ENCODE measurements at regions not wholly inside any gene's neighbourhood (a gene's known extent, or its start where the extent isn't known, plus 50 kb on each side); places are given as distances from the start of the nearest gene placed in this dataset.

DNA sequence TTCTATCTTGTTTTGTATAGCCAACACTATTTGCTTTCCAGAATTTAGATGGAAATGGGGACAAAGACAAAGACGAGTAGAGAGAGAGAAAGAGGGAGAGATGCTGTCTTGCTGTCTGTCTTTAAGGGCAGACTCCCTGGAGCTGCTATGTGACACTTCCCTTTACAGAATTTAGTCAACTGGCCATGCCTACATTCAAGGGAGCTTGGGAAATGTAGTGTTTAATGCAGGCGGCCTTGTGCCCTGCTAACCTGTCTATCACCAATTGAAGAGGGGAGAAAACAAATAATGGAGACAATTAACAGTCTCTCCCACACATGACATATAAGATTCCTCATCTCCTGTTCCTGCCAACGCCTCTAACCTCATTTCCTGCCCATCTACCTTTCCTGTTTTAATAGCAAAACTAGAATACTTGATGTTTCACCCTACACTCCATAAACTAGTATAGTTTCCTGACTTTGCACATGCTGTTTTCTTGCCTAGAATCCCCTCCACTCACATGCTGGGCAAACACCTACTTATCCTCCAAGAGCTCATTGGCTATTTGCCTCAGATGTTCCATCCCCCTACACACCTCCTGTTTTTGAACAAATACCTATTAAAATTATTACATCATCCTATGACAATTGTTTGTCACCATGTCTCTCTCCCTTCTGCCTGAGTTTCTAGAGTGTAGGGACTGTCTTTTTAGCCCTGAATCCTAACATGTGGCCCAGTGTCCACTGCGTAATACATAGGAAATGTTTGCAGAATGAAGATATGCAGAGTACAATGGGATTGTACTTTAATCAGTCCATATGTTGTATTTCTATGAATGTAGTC, 117.2 kb downstream of the SLC25A24 start:
- Histone ChIP-seq H4K91ac (replicated peaks; ENCODE audit: insufficient read length, low read length) (no peak overlapping the region), H2BK120ac (replicated peaks; ENCODE audit: low read depth, low read length) (no peak overlapping the region), H2AFZ (ENCODE audit: low read length) (peak overlapping the region; percentile 55), H3K4me3 (ENCODE audit: extremely low read depth in 1 of 4, insufficient read depth in 2 of 4, low read depth in 3 of 4, low read length in 4 of 4) (no peak overlapping the region), H3K79me2 (ENCODE audit: control insufficient read depth in 1 of 2, insufficient read depth in 2 of 2, low read length in 2 of 2) (no peaks in the 10 kb centered on the region), H3K4ac (replicated peaks; ENCODE audit: insufficient read length, low read depth, low read length) (no peak overlapping the region), H3K14ac (ENCODE audit: insufficient read length) (no peak overlapping the region), H3K4me2 (ENCODE audit: insufficient read depth in 1 of 2, low read depth in 2 of 2, low read length in 2 of 2) (no peak overlapping the region), H3K9me3 (ENCODE audit: insufficient read depth in 2 of 2, low read depth in 1 of 2, low read length in 1 of 2) (no peaks in the 10 kb centered on the region), H2AK5ac (ENCODE audit: low read depth, low read length) (no peak overlapping the region), H3K56ac (replicated peaks; ENCODE audit: insufficient read length, low read depth, low read length) (no peak overlapping the region), H3K79me1 (ENCODE audit: low read depth, low read length) (no peaks in the 10 kb centered on the region), H3K18ac (ENCODE audit: extremely low read depth, low read length) (no peak overlapping the region), H4K5ac (ENCODE audit: insufficient read length, low read depth, low read length) (no peak overlapping the region), H3K36me3 (ENCODE audit: control insufficient read depth in 2 of 4, insufficient read depth in 4 of 4, low read length in 3 of 4) (no peaks in the 10 kb centered on the region), H4K20me1 (replicated peaks in 1 of 2; ENCODE audit: control insufficient read depth in 1 of 2, insufficient read depth in 2 of 2, low read length in 2 of 2) (no peaks in the 10 kb centered on the region), H3K23ac (ENCODE audit: insufficient read length) (no peak overlapping the region), H3K4me1 (replicated peaks in 1 of 4; ENCODE audit: control insufficient read depth in 3 of 4, insufficient read depth in 4 of 4, low read length in 3 of 4) (no peaks in the 10 kb centered on the region), H2BK5ac (ENCODE audit: low read depth, low read length) (no peak overlapping the region), H4K8ac (ENCODE audit: extremely low read depth, insufficient read depth, low read length) (no peak overlapping the region), H3K27me3 (replicated peaks in 1 of 4; ENCODE audit: control insufficient read depth in 3 of 4, extremely low read depth in 1 of 4, insufficient read depth in 3 of 4, low read length in 3 of 4) (no peaks in the 10 kb centered on the region), H3K9ac (replicated peaks in 1 of 4; ENCODE audit: extremely low read depth in 1 of 4, low read depth in 3 of 4, low read length in 3 of 4) (no peak overlapping the region), H3K27ac (ENCODE audit: low read depth, low read length) (no peak overlapping the region), H3K23me2 (ENCODE audit: low read depth, low read length) (no peaks in the 10 kb centered on the region; the same call in 1 of the 2 replicates), H2BK15ac (ENCODE audit: low read length) (no peak overlapping the region), H2BK20ac (ENCODE audit: low read length) (no peak overlapping the region), H2BK12ac (ENCODE audit: low read depth, low read length) (no peak overlapping the region)
- ChIA-PET CTCF (ENCODE audit: partially characterized antibody) (interaction anchor here (0.7 to 2.7 kb wide), 4 partner anchors 12 to 42 kb away, joined by 3 to 12 read pairs (median 6); no protein-coding TSS in a partner anchor), POLR2A (ENCODE audit: partially characterized antibody) (no interaction called here)
- 72% methylated on average over 4 of the region's 4 CpGs; no CpG with 5 or more reads in 1 of the 2 experiments for WGBS, 2 experiments (ENCODE audit: extremely low coverage in 1 of 2, insufficient coverage in 1 of 2, insufficient read length in 1 of 2, insufficient replicate concordance in 2 of 2, low coverage in 1 of 2, low lambda C conversion rate in 2 of 2, missing lambda C conversion rate in 1 of 2)
- no peak for TF ChIP-seq RXRA (IDR thresholded peaks at IDR 0.05; ENCODE audit: insufficient read depth, low read depth, low read length)
- peak; percentile 12; the same call in 1 of the 2 replicates for TF ChIP-seq SIX5 (IDR thresholded peaks at IDR 0.05; ENCODE audit: low read depth, low read length)
- TF ChIP-seq, protein P1, sequence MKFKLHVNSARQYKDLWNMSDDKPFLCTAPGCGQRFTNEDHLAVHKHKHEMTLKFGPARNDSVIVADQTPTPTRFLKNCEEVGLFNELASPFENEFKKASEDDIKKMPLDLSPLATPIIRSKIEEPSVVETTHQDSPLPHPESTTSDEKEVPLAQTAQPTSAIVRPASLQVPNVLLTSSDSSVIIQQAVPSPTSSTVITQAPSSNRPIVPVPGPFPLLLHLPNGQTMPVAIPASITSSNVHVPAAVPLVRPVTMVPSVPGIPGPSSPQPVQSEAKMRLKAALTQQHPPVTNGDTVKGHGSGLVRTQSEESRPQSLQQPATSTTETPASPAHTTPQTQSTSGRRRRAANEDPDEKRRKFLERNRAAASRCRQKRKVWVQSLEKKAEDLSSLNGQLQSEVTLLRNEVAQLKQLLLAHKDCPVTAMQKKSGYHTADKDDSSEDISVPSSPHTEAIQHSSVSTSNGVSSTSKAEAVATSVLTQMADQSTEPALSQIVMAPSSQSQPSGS (IDR thresholded peaks at IDR 0.05; ENCODE audit: low read length): no peak
- DNase-seq (ENCODE audit: low read depth in 1 of 2, low spot score in 2 of 2) (no peak), FAIRE-seq (no peak)
